ENCODE measurements at regions not wholly inside any gene's neighbourhood (a gene's known extent, or its start where the extent isn't known, plus 50 kb on each side); places are given as distances from the start of the nearest gene placed in this dataset.

- ATAC-seq (no peak), DNase-seq (no peak)
- H3K27ac ChIP-seq = no peak overlapping the region
- intact Hi-C loops (cut with DNase I) = no loop called here
- H3K4me1 ChIP-seq = no peaks in the 10 kb centered on the region
- no peak overlapping the region for H3K4me3 ChIP-seq
- 74 to 83% (median 79%) methylated on average over 2 of the region's 2 CpGs for WGBS, 3 donors
- no peaks in the 10 kb centered on the region for H3K9me3 ChIP-seq
- H3K27me3 ChIP-seq (ENCODE audit: insufficient read depth in 3 of 3, low read length in 2 of 3) = no peaks in the 10 kb centered on the region
- no peaks in the 10 kb centered on the region for H3K36me3 ChIP-seq (ENCODE audit: insufficient read depth in 1 of 2, low read depth in 1 of 2)
- TF ChIP-seq CTCF (IDR thresholded peaks at IDR 0.05) = no peak
These were observed 271.6 kb downstream of the CENPC start for GRCh38 chr4:67273666-67274065.

- no peaks in the 10 kb centered on the region for H3K36me3 ChIP-seq (ENCODE audit: insufficient read depth in 1 of 2, low read depth in 1 of 2)
- H3K4me1 ChIP-seq = no peaks in the 10 kb centered on the region
- ATAC-seq (no peak), DNase-seq (no peak)
- no peak for TF ChIP-seq CTCF (IDR thresholded peaks at IDR 0.05)
- H3K27me3 ChIP-seq (ENCODE audit: insufficient read depth in 3 of 3, low read length in 2 of 3) = no peaks in the 10 kb centered on the region
- no peaks in the 10 kb centered on the region for H3K9me3 ChIP-seq
- H3K4me3 ChIP-seq = no peak overlapping the region
- intact Hi-C loops (cut with DNase I) = no loop called here
- H3K27ac ChIP-seq = no peak overlapping the region
- 50 to 72% (median 70%) methylated on average over 1 of the region's 1 CpG for WGBS, 3 donors
These were observed 283.3 kb downstream of the CENPC start for GRCh38 chr4:67261971-67262370.

- intact Hi-C loops (cut with DNase I) = no loop called here
- no peak overlapping the region for H3K4me3 ChIP-seq
- no peak overlapping the region for H3K27ac ChIP-seq
- no peak for DNase-seq
- no peaks in the 10 kb centered on the region for H3K36me3 ChIP-seq (ENCODE audit: insufficient read depth in 1 of 2, low read depth in 1 of 2)
- no peaks in the 10 kb centered on the region for H3K9me3 ChIP-seq
- H3K4me1 ChIP-seq = no peaks in the 10 kb centered on the region
- WGBS, 3 donors = 35 to 39% (median 38%) methylated on average over 3 of the region's 3 CpGs
- H3K27me3 ChIP-seq (ENCODE audit: insufficient read depth in 3 of 3, low read length in 2 of 3) = no peaks in the 10 kb centered on the region
- ATAC-seq = no peak
- TF ChIP-seq CTCF (IDR thresholded peaks at IDR 0.05) = no peak
These were observed 288.8 kb downstream of the CENPC start for GRCh38 chr4:67256388-67257043.

- 57 to 67% (median 66%) methylated on average over 4 of the region's 4 CpGs for WGBS, 3 donors
- H3K4me1 ChIP-seq = no peaks in the 10 kb centered on the region
- no peak overlapping the region for H3K27ac ChIP-seq
- H3K9me3 ChIP-seq = no peaks in the 10 kb centered on the region
- DNase-seq (no peak), ATAC-seq (no peak)
- H3K4me3 ChIP-seq = no peak overlapping the region
- no peaks in the 10 kb centered on the region for H3K36me3 ChIP-seq (ENCODE audit: insufficient read depth in 1 of 2, low read depth in 1 of 2)
- H3K27me3 ChIP-seq (ENCODE audit: insufficient read depth in 3 of 3, low read length in 2 of 3) = no peaks in the 10 kb centered on the region
- intact Hi-C loops (cut with DNase I) = no loop called here
- TF ChIP-seq CTCF (IDR thresholded peaks at IDR 0.05) = no peak
These were observed 295.0 kb downstream of the CENPC start for GRCh38 chr4:67250131-67250896.
